DND-41 (cell line): ENCODE measurements at regions not wholly inside any gene's neighbourhood (a gene's known extent, or its start where the extent isn't known, plus 50 kb on each side); places are given as distances from the start of the nearest gene placed in this dataset.

Experiments
- EZH2 ChIP-seq: IDR thresholded peaks from 3 replicates; pipeline ENCODE4 v1.6.1; 2012; ENCODE audit warnings: borderline replicate concordance, low read depth, mild to moderate bottlenecking, moderate library complexity, low read length, inconsistent platforms; ENCODE audit not compliant: severe bottlenecking
- TF ChIP-seq, protein P1 (sequence below): IDR thresholded peaks from 2 replicates; pipeline ENCODE4 v1.5.1; 2012; ENCODE audit warnings: borderline replicate concordance, low read length, moderate library complexity, mild to moderate bottlenecking; ENCODE audit not compliant: poor library complexity, severe bottlenecking; ENCODE audit errors: extremely low read depth

DNA sequence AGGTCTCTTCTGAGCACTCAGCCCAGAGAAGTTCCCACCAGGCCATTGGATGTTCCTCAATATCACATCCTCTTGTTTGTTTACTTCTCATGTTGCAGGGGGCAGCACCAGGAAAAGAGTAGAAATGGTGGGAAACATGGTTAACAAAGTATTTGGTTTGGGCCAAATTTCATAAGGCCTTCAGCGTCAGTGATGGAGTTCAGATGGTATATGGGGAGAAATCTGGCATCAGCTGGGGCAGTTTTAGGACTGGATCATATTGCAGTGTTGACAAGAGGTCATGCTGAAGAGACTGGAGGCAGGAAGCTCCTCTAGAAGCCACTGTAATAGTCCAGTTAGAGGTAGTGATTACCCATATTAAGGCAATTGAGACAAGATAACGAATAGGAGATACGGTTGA, 200.0 kb downstream of the WDR11 start:
- TF ChIP-seq, protein P1, sequence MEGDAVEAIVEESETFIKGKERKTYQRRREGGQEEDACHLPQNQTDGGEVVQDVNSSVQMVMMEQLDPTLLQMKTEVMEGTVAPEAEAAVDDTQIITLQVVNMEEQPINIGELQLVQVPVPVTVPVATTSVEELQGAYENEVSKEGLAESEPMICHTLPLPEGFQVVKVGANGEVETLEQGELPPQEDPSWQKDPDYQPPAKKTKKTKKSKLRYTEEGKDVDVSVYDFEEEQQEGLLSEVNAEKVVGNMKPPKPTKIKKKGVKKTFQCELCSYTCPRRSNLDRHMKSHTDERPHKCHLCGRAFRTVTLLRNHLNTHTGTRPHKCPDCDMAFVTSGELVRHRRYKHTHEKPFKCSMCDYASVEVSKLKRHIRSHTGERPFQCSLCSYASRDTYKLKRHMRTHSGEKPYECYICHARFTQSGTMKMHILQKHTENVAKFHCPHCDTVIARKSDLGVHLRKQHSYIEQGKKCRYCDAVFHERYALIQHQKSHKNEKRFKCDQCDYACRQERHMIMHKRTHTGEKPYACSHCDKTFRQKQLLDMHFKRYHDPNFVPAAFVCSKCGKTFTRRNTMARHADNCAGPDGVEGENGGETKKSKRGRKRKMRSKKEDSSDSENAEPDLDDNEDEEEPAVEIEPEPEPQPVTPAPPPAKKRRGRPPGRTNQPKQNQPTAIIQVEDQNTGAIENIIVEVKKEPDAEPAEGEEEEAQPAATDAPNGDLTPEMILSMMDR: no peak
- no peak for TF ChIP-seq EZH2
